T-helper 1 cell (primary cell): ENCODE measurements at regions not wholly inside any gene's neighbourhood (a gene's known extent, or its start where the extent isn't known, plus 50 kb on each side); places are given as distances from the start of the nearest gene placed in this dataset.
"Not testable (repeated sequence)": the region's sequence is repeated elsewhere in the genome, so short reads cannot be mapped to it uniquely, and the experiment has no call there.

Experiments used
- DNase-seq, 5 donors: peaks; one replicate each; pipeline ENCODE4 v3.0.0-alpha.2; 2012 to 2020

- no peak for DNase-seq
These were observed 835.3 kb upstream of the EEF2KMT start for GRCh38 chr16:5932906-5933305.

- DNase-seq = no peak
These were observed 831.0 kb upstream of the EEF2KMT start for GRCh38 chr16:5928476-5929065.

- DNase-seq = no peak
These were observed 828.3 kb upstream of the EEF2KMT start for GRCh38 chr16:5925850-5926249.

GRCh38 chr16:5922686-5923085 lies 825.1 kb upstream of the EEF2KMT start:
- DNase-seq = no peak

- DNase-seq = no peak
These were observed 821.1 kb upstream of the EEF2KMT start for GRCh38 chr16:5918567-5919130.

GRCh38 chr16:5917436-5918195 lies 820.0 kb upstream of the EEF2KMT start:
- no peak for DNase-seq

- no peak for DNase-seq
These were observed 819.2 kb upstream of the EEF2KMT start for GRCh38 chr16:5916711-5917191.

GRCh38 chr16:5911241-5911640 lies 813.6 kb upstream of the EEF2KMT start:
- no peak for DNase-seq

GRCh38 chr16:5909556-5909955 lies 812.0 kb upstream of the EEF2KMT start:
- DNase-seq = not testable (repeated sequence)

GRCh38 chr16:5907544-5907943 lies 809.9 kb upstream of the EEF2KMT start:
- no peak for DNase-seq

- DNase-seq = no peak
These were observed 808.8 kb upstream of the EEF2KMT start for GRCh38 chr16:5906351-5906750.

GRCh38 chr16:5905935-5906334 lies 808.3 kb upstream of the EEF2KMT start:
- DNase-seq = no peak

- DNase-seq = no peak
These were observed 806.2 kb upstream of the EEF2KMT start for GRCh38 chr16:5903832-5904231.

- no peak for DNase-seq
These were observed 805.6 kb upstream of the EEF2KMT start for GRCh38 chr16:5903153-5903552.

GRCh38 chr16:5900046-5900445 lies 802.5 kb upstream of the EEF2KMT start:
- no peak for DNase-seq

- DNase-seq = no peak
These were observed 798.4 kb upstream of the EEF2KMT start for GRCh38 chr16:5895976-5896375.

- no peak for DNase-seq
These were observed 797.5 kb upstream of the EEF2KMT start for GRCh38 chr16:5895137-5895536.

GRCh38 chr16:5891296-5891695 lies 793.7 kb upstream of the EEF2KMT start:
- DNase-seq = no peak

GRCh38 chr16:5885521-5885920 lies 787.9 kb upstream of the EEF2KMT start:
- no peak for DNase-seq

GRCh38 chr16:5884996-5885395 lies 787.4 kb upstream of the EEF2KMT start:
- DNase-seq = no peak

GRCh38 chr16:5884339-5884738 lies 786.7 kb upstream of the EEF2KMT start:
- no peak for DNase-seq

GRCh38 chr16:5882087-5882640 lies 784.6 kb upstream of the EEF2KMT start:
- DNase-seq = no peak

- no peak for DNase-seq
These were observed 777.8 kb upstream of the EEF2KMT start for GRCh38 chr16:5875416-5875815.

GRCh38 chr16:5874899-5875298 lies 777.3 kb upstream of the EEF2KMT start:
- DNase-seq = no peak
